H1 (cell line): ENCODE measurements at regions not wholly inside any gene's neighbourhood (a gene's known extent, or its start where the extent isn't known, plus 50 kb on each side); places are given as distances from the start of the nearest gene placed in this dataset.

ENCODE experiments used
- CTCF ChIA-PET: fragments of 300-600 bp; sonication (Branson Sonifier 250); formaldehyde crosslinking; loops from one replicate; lab custom pipeline; 2021; ENCODE audit not compliant: partially characterized antibody; lab: Charles Lee
- POLR2A ChIA-PET: fragments of 300-600 bp; sonication (Branson Sonifier 250); formaldehyde crosslinking; loops from one replicate; lab custom pipeline; 2021; ENCODE audit warnings: inconsistent platforms; ENCODE audit not compliant: partially characterized antibody; lab: Charles Lee
- DNase-seq, 2 experiments: peaks; one replicate each; pipeline versions ENCODE4 v3.0.0 to v3.0.0-alpha.2; 2010 to 2022; ENCODE audit warnings: low spot score in 2 of 2, low read depth in 1 of 2, mixed read lengths in 1 of 2
- FAIRE-seq: peaks from 2 replicates; lab custom pipeline; 2011; peaks lifted over from hg19 to GRCh38; lab: Jason Lieb, UNC
- H2AFZ ChIP-seq: 2 replicates; pipeline ENCODE4 v1.8.1; 2012; ENCODE audit warnings: low read length, inconsistent platforms
- H2AK5ac ChIP-seq: 2 replicates; pipeline ENCODE4 v1.6.1; 2013; ENCODE audit warnings: low read depth, low read length
- H2BK120ac ChIP-seq: replicated peaks from 2 replicates; pipeline ENCODE3; 2013; ENCODE audit warnings: low read depth, low read length, inconsistent platforms
- H2BK12ac ChIP-seq: 2 replicates; pipeline ENCODE4 v1.6.1; 2013; ENCODE audit warnings: low read depth, low read length
- H2BK15ac ChIP-seq: 2 replicates; pipeline ENCODE4 v1.6.1; 2013; ENCODE audit warnings: low read length
- H2BK20ac ChIP-seq: 2 replicates; pipeline ENCODE4 v1.6.1; 2013; ENCODE audit warnings: low read length
- H2BK5ac ChIP-seq: 2 replicates; pipeline ENCODE4 v1.6.1; 2013; ENCODE audit warnings: low read depth, low read length
- H3K14ac ChIP-seq: 2 replicates; pipeline ENCODE4 v1.6.1; 2013; ENCODE audit warnings: inconsistent platforms; ENCODE audit not compliant: insufficient read length
- H3K18ac ChIP-seq: 2 replicates; pipeline ENCODE4 v1.6.1; 2013; ENCODE audit warnings: low read length; ENCODE audit errors: extremely low read depth
- H3K23ac ChIP-seq: 2 replicates; pipeline ENCODE4 v1.6.1; 2013; ENCODE audit warnings: inconsistent platforms; ENCODE audit not compliant: insufficient read length
- H3K23me2 ChIP-seq: 2 replicates; pipeline ENCODE4 v1.6.1; 2013; ENCODE audit warnings: low read depth, low read length
- H3K27ac ChIP-seq: 2 replicates; pipeline ENCODE4 v1.6.1; 2011; ENCODE audit warnings: low read depth, low read length, inconsistent platforms
- H3K27me3 ChIP-seq, 4 experiments: replicated peaks in 1 of 4; 1 replicate in 1 of 4; 2 replicates in 3 of 4; pipeline versions ENCODE4 v1.6.1 to v1.8.1; 2011 to 2013; ENCODE audit warnings: low read length in 3 of 4, mild to moderate bottlenecking in 3 of 4, inconsistent platforms in 2 of 4, mixed read lengths in 2 of 4, moderate library complexity in 1 of 4; ENCODE audit not compliant: control insufficient read depth in 3 of 4, insufficient read depth in 3 of 4; ENCODE audit errors: extremely low read depth in 1 of 4
- H3K36me3 ChIP-seq, 4 experiments: 2 replicates each; pipeline versions ENCODE4 v1.6.1 to v1.8.1; 2011 to 2013; ENCODE audit warnings: mild to moderate bottlenecking in 4 of 4, low read length in 3 of 4, moderate library complexity in 2 of 4, control low read depth in 1 of 4, inconsistent platforms in 1 of 4; ENCODE audit not compliant: insufficient read depth in 4 of 4, control insufficient read depth in 2 of 4
- H3K4ac ChIP-seq: replicated peaks from 2 replicates; pipeline ENCODE3; 2013; ENCODE audit warnings: low read length, low read depth, mixed read lengths, inconsistent platforms; ENCODE audit not compliant: insufficient read length
- H3K4me1 ChIP-seq, 4 experiments: replicated peaks in 1 of 4; 1 replicate in 1 of 4; 2 replicates in 3 of 4; pipeline versions ENCODE4 v1.6.1 to v1.8.1; 2011 to 2013; ENCODE audit warnings: low read length in 3 of 4, inconsistent platforms in 2 of 4, mixed read lengths in 1 of 4; ENCODE audit not compliant: insufficient read depth in 4 of 4, control insufficient read depth in 3 of 4
- H3K4me2 ChIP-seq, 2 experiments: 2 replicates each; pipeline versions ENCODE4 v1.6.1 to v1.8.1; 2011 to 2013; ENCODE audit warnings: low read depth in 2 of 2, low read length in 2 of 2, control low read depth in 1 of 2, inconsistent platforms in 1 of 2, mild to moderate bottlenecking in 1 of 2; ENCODE audit not compliant: insufficient read depth in 1 of 2
- H3K4me3 ChIP-seq, 4 experiments: fragments of 200-600, 300-600 bp in 1 of 4; sonication (generic), shearing (Covaris generic), sonication (Bioruptor Twin) in 1 of 4; 2 replicates each; pipeline versions ENCODE4 v1.5.1 to v1.8.1; 2011 to 2016; ENCODE audit warnings: low read length in 4 of 4, low read depth in 3 of 4, control low read depth in 2 of 4, inconsistent platforms in 2 of 4, mild to moderate bottlenecking in 2 of 4, mixed read lengths in 1 of 4, moderate library complexity in 1 of 4; ENCODE audit not compliant: insufficient read depth in 2 of 4; ENCODE audit errors: extremely low read depth in 1 of 4
- H3K56ac ChIP-seq: replicated peaks from 2 replicates; pipeline ENCODE3; 2013; ENCODE audit warnings: low read depth, mild to moderate bottlenecking, mixed read lengths, low read length, inconsistent platforms; ENCODE audit not compliant: insufficient read length
- H3K79me1 ChIP-seq: 2 replicates; pipeline ENCODE4 v1.6.1; 2013; ENCODE audit warnings: low read depth, low read length, control low read depth
- H3K79me2 ChIP-seq, 2 experiments: 2 replicates each; pipeline versions ENCODE4 v1.6.1 to v1.8.1; 2012 to 2013; ENCODE audit warnings: low read length in 2 of 2, mild to moderate bottlenecking in 2 of 2, inconsistent platforms in 1 of 2; ENCODE audit not compliant: insufficient read depth in 2 of 2, control insufficient read depth in 1 of 2
- H3K9ac ChIP-seq, 4 experiments: replicated peaks in 1 of 4; 1 replicate in 1 of 4; 2 replicates in 3 of 4; pipeline versions ENCODE4 v1.6.1 to v1.8.1; 2011 to 2013; ENCODE audit warnings: low read depth in 3 of 4, low read length in 3 of 4, control low read depth in 2 of 4, mild to moderate bottlenecking in 2 of 4, moderate library complexity in 2 of 4, inconsistent platforms in 1 of 4; ENCODE audit errors: extremely low read depth in 1 of 4
- H3K9me3 ChIP-seq, 2 experiments: 2 replicates each; pipeline versions ENCODE4 v1.6.1 to v1.8.1; 2012 to 2013; ENCODE audit warnings: mild to moderate bottlenecking in 2 of 2, moderate library complexity in 2 of 2, control low read depth in 1 of 2, inconsistent platforms in 1 of 2, low read depth in 1 of 2, low read length in 1 of 2, mixed read lengths in 1 of 2; ENCODE audit not compliant: insufficient read depth in 2 of 2
- H4K20me1 ChIP-seq, 2 experiments: replicated peaks in 1 of 2; 2 replicates each; pipeline versions ENCODE3 to v1.8.1; 2011 to 2013; ENCODE audit warnings: inconsistent platforms in 2 of 2, low read length in 2 of 2, mild to moderate bottlenecking in 1 of 2; ENCODE audit not compliant: insufficient read depth in 2 of 2, control insufficient read depth in 1 of 2
- H4K5ac ChIP-seq: 2 replicates; pipeline ENCODE4 v1.6.1; 2013; ENCODE audit warnings: low read length, low read depth, mixed read lengths, inconsistent platforms; ENCODE audit not compliant: insufficient read length
- H4K8ac ChIP-seq: 2 replicates; pipeline ENCODE4 v1.8.0; 2013; ENCODE audit warnings: mild to moderate bottlenecking, moderate library complexity, low read length, inconsistent platforms; ENCODE audit not compliant: insufficient read depth; ENCODE audit errors: extremely low read depth
- H4K91ac ChIP-seq: replicated peaks from 2 replicates; pipeline ENCODE3; 2013; ENCODE audit warnings: low read length, mixed read lengths, inconsistent platforms; ENCODE audit not compliant: insufficient read length
- FOSL1 ChIP-seq: IDR thresholded peaks from 2 replicates; pipeline ENCODE4 v1.6.1; 2011; ENCODE audit warnings: mild to moderate bottlenecking, low read depth, low read length, moderate library complexity; ENCODE audit not compliant: insufficient read depth
- HDAC2 ChIP-seq, 2 experiments: fragments of 300-600 bp in 1 of 2; sonication (generic) in 1 of 2; IDR thresholded peaks; 2 replicates each; pipeline ENCODE4 v1.6.1; 2011 to 2012; ENCODE audit warnings: low read depth in 2 of 2, low read length in 2 of 2, mild to moderate bottlenecking in 2 of 2, moderate library complexity in 2 of 2, borderline replicate concordance in 1 of 2, inconsistent platforms in 1 of 2
- JUN ChIP-seq: IDR thresholded peaks from 2 replicates; pipeline ENCODE4 v1.6.1; 2011; ENCODE audit warnings: low read depth, mild to moderate bottlenecking, improper control_type of control experiment, low read length
- JUND ChIP-seq: IDR thresholded peaks from 2 replicates; pipeline ENCODE4 v1.6.1; 2011; ENCODE audit warnings: mild to moderate bottlenecking, improper control_type of control experiment, low read length
- KDM1A ChIP-seq: fragments of 200-600, 300-600 bp; sonication (generic); IDR thresholded peaks from 2 replicates; pipeline ENCODE4 v1.7.1; 2016; ENCODE audit warnings: mild to moderate bottlenecking, low read length, borderline replicate concordance
- SAP30 ChIP-seq: fragments of 300-600 bp; sonication (generic); IDR thresholded peaks from 2 replicates; pipeline ENCODE4 v1.7.1; 2012; ENCODE audit warnings: low read length, moderate library complexity, mild to moderate bottlenecking, inconsistent platforms; ENCODE audit not compliant: insufficient read depth, insufficient replicate concordance
- SP4 ChIP-seq: IDR thresholded peaks from 2 replicates; pipeline ENCODE4 v1.6.1; 2012; ENCODE audit warnings: low read length, inconsistent platforms
- SUZ12 ChIP-seq: fragments of 200-600 bp; sonication (generic); IDR thresholded peaks from 2 replicates; pipeline ENCODE4 v1.6.1; 2012; ENCODE audit warnings: mild to moderate bottlenecking, inconsistent platforms, low read length, moderate library complexity, mixed read lengths
- TEAD4 ChIP-seq: IDR thresholded peaks from 2 replicates; pipeline ENCODE4 v1.6.1; 2012; ENCODE audit warnings: low read depth, low read length, inconsistent platforms, mixed read lengths
- WGBS, 2 experiments: shearing (Covaris generic) in 1 of 2; methylation state at CpG; one replicate each; pipeline versions ENCODE4 v1.1.6 to v1.1.7; 2013 to 2015; ENCODE audit warnings: low lambda C conversion rate in 2 of 2, mixed read lengths in 2 of 2, inconsistent platforms in 1 of 2, low coverage in 1 of 2, missing lambda C conversion rate in 1 of 2; ENCODE audit not compliant: insufficient replicate concordance in 2 of 2, insufficient coverage in 1 of 2, insufficient read length in 1 of 2; ENCODE audit errors: extremely low coverage in 1 of 2, missing lambda C conversion rate in 1 of 2; 5-methylcytosine and 5-hydroxymethylcytosine counted together

DNA sequence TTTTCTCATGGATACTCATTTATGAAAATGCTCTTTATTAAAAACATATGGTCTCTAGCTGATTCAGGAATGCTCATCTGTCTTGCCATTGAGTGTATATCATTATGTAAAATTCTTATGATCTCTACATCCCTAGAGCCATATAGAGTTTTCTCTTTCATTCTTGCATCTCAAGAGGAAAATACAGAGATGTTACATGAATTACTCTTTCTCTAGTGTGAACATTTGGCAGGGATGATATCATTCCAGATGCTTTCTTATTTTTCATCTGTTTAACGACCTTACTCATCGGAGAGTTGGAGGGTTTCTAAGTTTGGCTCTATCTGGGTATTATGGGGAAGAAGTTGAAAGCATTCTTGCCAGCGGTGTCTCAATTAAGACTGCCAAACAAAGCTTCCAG, 202.9 kb upstream of the SLC7A11 start:
- H3K36me3 ChIP-seq, result no peaks in the 10 kb centered on the region
- no peak overlapping the region for H3K4me3 ChIP-seq
- FAIRE-seq (no peak), DNase-seq (no peak)
- no peak overlapping the region for H4K8ac ChIP-seq
- H2BK15ac ChIP-seq, result no peak overlapping the region
- H3K9me3 ChIP-seq, result no peaks in the 10 kb centered on the region
- H3K14ac ChIP-seq, result no peak overlapping the region
- no peaks in the 10 kb centered on the region for H3K27me3 ChIP-seq
- H3K4ac ChIP-seq, result no peak overlapping the region
- no peak overlapping the region for H3K56ac ChIP-seq
- H3K27ac ChIP-seq, result no peak overlapping the region
- H2AFZ ChIP-seq, result no peak overlapping the region
- H3K23me2 ChIP-seq, result no peaks in the 10 kb centered on the region
- WGBS, 2 experiments, result 92% methylated on average over 3 of the region's 3 CpGs; no CpG with 5 or more reads in 1 of the 2 experiments
- H3K4me1 ChIP-seq, result no peaks in the 10 kb centered on the region
- H3K79me1 ChIP-seq, result no peaks in the 10 kb centered on the region
- ChIA-PET CTCF (interaction anchor here (1.0 kb wide), 1 partner anchor 280 kb away, joined by 3 read pairs; no protein-coding TSS in a partner anchor), POLR2A (interaction anchor here (0.6 kb wide), 1 partner anchor 140 kb away, joined by 3 read pairs; no protein-coding TSS in a partner anchor)
- no peak overlapping the region for H2BK20ac ChIP-seq
- H3K4me2 ChIP-seq, result no peak overlapping the region
- no peak overlapping the region for H2BK12ac ChIP-seq
- H2BK5ac ChIP-seq, result no peak overlapping the region
- H3K79me2 ChIP-seq, result no peaks in the 10 kb centered on the region
- no peak overlapping the region for H2BK120ac ChIP-seq
- H2AK5ac ChIP-seq, result no peak overlapping the region
- no peak overlapping the region for H4K91ac ChIP-seq
- TF ChIP-seq FOSL1 (no peak), HDAC2 (IDR thresholded peaks at IDR 0.05; ENCODE audit: borderline replicate concordance in 1 of 2, low read depth in 2 of 2, low read length in 2 of 2) (no peak), JUN (no peak), SP4 (no peak), SAP30 (no peak), SUZ12 (no peak), KDM1A (no peak), TEAD4 (no peak), JUND (no peak)
- TF ChIP-seq, all 59 proteins: peak for 0
- Histone ChIP-seq H3K9ac (no peak overlapping the region), H3K18ac (no peak overlapping the region), H3K23ac (no peak overlapping the region), H4K20me1 (no peaks in the 10 kb centered on the region), H4K5ac (no peak overlapping the region)
